AG09319 (cell line): ENCODE measurements at regions not wholly inside any gene's neighbourhood (a gene's known extent, or its start where the extent isn't known, plus 50 kb on each side); places are given as distances from the start of the nearest gene placed in this dataset.

ENCODE experiments used
- DNase-seq: peaks from one replicate; pipeline ENCODE4 v3.0.0-alpha.2; 2010; ENCODE audit warnings: low read depth; ENCODE audit errors: extremely low read depth
- TF ChIP-seq, protein P1 (sequence below): IDR thresholded peaks from 2 replicates; pipeline ENCODE4 v1.5.1; 2011; ENCODE audit warnings: low read depth, mild to moderate bottlenecking, inconsistent platforms, low read length, moderate library complexity

DNA sequence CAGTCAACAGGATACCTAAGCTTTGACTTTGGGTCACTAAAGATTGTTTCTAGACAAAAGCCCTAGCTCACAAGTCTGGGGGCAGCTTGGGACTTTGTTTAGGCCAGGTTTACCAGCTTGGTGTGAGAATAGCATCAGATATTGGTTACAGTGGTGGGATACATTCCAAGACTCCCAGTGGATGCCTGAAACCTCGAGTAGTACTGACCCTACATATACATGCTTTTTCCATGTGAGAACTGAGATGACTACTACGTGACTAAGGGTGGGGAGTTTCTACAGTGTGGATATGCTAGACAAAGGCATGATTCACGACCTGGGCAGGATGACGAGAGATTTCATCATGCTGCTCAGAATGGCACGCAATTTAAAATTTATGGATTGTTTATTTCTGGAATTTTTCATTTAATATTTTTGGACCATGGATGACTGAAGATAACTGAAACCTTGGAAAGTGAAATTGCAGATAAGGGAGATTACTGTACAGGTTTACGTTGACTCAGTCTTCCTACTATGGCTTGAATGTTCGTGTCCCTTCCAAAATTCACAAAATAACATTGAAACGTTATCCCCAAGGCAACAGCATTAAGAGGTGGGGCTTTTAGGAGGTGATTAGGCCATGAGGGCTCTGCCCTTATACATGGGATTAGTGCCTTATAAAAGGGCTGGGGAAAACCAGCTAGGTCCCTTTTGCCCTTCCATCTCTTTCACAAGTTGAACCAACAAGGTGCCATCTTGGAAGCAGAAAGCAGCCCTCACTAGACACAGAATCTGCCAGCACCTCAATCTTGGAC, 50.2 kb upstream of the CTAGE1 start:
- TF ChIP-seq, protein P1, sequence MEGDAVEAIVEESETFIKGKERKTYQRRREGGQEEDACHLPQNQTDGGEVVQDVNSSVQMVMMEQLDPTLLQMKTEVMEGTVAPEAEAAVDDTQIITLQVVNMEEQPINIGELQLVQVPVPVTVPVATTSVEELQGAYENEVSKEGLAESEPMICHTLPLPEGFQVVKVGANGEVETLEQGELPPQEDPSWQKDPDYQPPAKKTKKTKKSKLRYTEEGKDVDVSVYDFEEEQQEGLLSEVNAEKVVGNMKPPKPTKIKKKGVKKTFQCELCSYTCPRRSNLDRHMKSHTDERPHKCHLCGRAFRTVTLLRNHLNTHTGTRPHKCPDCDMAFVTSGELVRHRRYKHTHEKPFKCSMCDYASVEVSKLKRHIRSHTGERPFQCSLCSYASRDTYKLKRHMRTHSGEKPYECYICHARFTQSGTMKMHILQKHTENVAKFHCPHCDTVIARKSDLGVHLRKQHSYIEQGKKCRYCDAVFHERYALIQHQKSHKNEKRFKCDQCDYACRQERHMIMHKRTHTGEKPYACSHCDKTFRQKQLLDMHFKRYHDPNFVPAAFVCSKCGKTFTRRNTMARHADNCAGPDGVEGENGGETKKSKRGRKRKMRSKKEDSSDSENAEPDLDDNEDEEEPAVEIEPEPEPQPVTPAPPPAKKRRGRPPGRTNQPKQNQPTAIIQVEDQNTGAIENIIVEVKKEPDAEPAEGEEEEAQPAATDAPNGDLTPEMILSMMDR = no peak
- DNase-seq = peak; percentile 91

DNA sequence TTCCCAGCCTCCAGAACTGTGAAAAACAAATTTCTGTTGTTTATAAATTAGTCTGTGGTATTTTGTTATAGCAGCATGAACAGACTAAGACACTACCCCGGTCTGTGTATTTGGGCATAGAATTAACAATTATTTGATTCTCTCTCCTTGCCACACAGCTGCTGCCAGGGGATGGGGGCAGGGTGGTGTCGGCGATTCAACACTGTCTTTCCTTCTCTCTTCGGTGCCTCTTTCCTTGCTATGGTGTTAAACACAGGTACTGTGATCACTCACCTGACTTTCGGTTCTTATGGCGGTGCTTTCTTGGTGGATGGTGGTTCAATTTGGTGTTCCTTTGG, 50.8 kb upstream of the CTAGE1 start:
- DNase-seq = no peak
- TF ChIP-seq, protein P1 = no peak

DNA sequence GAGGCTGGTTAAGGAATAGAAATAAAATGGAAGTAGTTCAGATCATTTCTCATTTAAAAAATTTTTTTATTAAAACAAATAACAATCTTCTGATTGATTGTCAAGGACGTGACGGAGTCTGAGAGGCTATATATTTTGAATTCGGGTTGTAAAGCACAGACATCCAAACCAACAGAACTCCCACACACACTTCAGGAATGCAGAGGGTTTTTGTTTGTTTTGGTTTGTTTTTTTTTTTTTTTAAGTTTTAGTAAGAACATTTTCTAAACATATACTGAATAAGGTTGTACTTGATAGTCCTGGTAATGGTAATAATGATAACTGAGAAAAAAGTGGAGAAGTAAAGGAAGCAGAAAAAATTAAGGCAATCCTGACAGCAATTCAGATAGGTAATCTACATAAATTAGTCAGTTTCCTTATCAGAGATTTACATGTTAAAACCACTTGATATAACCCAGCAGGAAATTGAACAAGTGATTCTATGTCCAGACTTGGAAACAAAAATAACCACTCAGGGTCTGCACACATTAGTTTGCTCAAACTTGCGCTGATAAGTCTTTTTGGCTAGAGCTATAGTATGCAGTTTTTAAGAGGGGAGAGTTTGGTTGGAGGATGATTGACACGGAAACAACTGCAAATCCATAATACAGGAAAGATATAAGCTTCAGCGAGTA, 51.5 kb upstream of the CTAGE1 start:
- no peak for DNase-seq
- TF ChIP-seq, protein P1 = no peak

DNA sequence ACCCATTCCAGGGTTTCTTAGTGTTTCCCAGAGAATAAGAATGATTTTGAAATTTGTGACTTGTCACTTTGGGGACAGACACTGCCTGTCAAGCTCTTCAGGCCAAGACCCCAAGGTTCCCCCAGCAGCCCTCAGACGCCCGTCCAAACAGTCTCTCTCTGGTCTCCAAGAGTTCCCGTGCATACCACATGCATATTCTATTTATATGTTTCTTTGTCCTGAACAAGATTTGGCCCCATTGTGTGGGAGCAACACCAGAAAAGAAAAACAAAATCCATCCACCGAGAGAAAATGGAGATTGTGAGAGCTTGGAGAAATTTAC, 52.2 kb upstream of the CTAGE1 start:
- no peak for DNase-seq
- TF ChIP-seq, protein P1 = no peak

DNA sequence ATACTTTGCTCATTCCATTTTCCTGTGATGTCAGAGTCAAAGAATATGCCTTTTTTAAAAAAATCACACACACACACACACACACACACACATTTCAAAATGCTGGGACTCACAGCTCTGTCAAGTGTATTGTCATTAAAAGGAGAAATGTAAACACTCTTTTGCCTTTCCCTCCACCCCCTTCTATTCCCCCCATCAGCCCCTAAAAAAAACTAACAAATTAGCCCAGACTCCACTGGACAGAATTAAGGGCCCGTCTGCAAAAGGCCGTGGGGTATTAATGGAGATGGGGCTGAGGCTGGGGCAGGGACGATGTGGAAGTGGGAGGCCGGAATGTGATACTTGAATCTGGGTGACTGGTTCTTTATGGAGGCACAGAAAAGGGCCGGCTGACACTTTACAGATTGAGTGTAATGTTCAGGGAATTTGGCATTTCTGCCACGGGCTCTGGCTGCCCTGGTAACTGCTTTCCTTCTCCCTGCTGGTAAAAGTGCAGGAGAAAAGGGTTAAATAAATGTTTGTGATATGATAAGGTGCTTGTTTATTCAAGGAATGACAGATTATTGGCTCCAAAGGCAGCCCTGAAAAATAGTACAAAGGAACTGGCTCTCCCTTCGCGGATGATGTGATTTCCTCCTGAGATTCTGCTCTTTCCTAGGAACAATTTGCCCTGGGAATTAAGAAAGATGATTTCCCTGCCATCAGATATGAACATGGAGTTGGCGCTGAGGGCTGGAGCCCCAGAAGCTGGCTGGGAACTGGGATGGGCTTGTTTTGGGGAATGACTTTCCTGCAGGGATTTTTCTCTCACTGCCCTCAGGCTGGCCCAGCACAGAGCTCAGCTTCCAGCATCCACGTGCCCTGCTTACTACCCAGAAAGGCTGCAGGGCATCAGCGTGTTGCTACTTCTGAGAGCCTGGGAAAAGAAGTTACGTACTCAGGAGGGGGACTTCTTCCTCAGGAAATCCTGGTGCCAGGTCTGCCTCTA, 52.8 kb upstream of the CTAGE1 start:
- DNase-seq = no peak
- TF ChIP-seq, protein P1 = no peak

DNA sequence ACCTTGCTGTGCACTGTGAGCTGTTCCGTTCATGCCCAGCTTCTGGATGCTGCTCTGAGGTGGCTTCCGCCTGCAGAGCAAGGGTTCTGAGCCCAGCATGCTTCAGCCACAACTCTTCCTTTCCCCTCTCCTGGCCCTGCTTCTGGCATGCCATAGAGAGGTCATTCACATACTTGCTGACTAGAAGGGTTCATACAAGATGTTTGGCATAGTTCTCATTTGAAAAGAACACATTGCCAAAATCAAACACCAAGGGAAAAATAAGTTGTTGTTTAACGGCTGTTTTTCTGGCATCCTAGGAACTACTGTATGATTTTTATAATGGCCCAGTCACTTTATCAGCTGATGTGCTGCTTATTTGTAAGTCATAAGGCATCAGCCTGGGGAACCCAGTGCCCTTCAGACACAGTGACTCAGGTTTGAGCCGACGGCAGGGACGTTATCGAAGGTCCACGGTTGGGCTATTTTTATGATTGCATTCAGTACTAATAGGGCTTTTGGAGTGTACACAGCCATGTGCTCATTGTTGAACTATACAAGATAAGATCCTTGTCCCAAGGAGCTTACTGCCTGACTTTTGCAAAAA, 53.9 kb upstream of the CTAGE1 start:
- DNase-seq = no peak
- TF ChIP-seq, protein P1 = no peak
